B cell (primary cell): ENCODE measurements at regions not wholly inside any gene's neighbourhood (a gene's known extent, or its start where the extent isn't known, plus 50 kb on each side); places are given as distances from the start of the nearest gene placed in this dataset.

Source experiments
- ATAC-seq: fragments of 200-7000 bp; cut with Tn5 transposase; one replicate; pipeline ENCODE4 v1.10.0; 2021; ENCODE audit warnings: low read depth, mild to moderate bottlenecking, moderate number of reproducible peaks, moderate library complexity
- CTCF ChIA-PET: fragments of 350-600 bp; sonication (Branson Sonifier 250); formaldehyde crosslinking; loops from one replicate; lab custom pipeline; 2021; ENCODE audit warnings: antibody characterized with exemption, inconsistent platforms; lab: Charles Lee
- POLR2A ChIA-PET: fragments of 350-600 bp; sonication (Branson Sonifier 250); formaldehyde crosslinking; loops from one replicate; lab custom pipeline; 2021; ENCODE audit warnings: antibody characterized with exemption; lab: Charles Lee
- DNase-seq: peaks from one replicate; pipeline ENCODE4 v3.0.0; 2013
- H2AFZ ChIP-seq: 2 replicates; pipeline ENCODE4 v1.6.1; 2012; ENCODE audit warnings: mild to moderate bottlenecking, low read depth, low read length; ENCODE audit not compliant: insufficient read depth, poor library complexity, severe bottlenecking
- H3K27ac ChIP-seq, 2 donors: 1 replicate in 1 of 2; 2 replicates in 1 of 2; pipeline ENCODE4 v1.5.1; 2012 to 2013; ENCODE audit warnings: low read length in 2 of 2, mild to moderate bottlenecking in 2 of 2, moderate library complexity in 1 of 2
- H3K27me3 ChIP-seq, 4 experiments: fragments of 200-600 bp in 1 of 4; sonication (generic) in 1 of 4; replicated peaks in 1 of 4; 1 replicate in 2 of 4; 2 replicates in 2 of 4; pipeline versions ENCODE4 v1.6.1 to v1.7.0; 2013 to 2016; ENCODE audit warnings: low read length in 3 of 4, mild to moderate bottlenecking in 2 of 4, mixed read lengths in 1 of 4, moderate library complexity in 1 of 4; ENCODE audit not compliant: insufficient read depth in 4 of 4, control insufficient read depth in 3 of 4; ENCODE audit errors: control extremely low read depth in 1 of 4
- H3K36me3 ChIP-seq, 2 experiments: replicated peaks in 1 of 2; 1 replicate in 1 of 2; 2 replicates in 1 of 2; pipeline versions ENCODE4 v1.6.1 to v1.7.1; 2013; ENCODE audit warnings: low read length in 1 of 2; ENCODE audit not compliant: insufficient read depth in 2 of 2, control insufficient read depth in 1 of 2; ENCODE audit errors: control extremely low read depth in 1 of 2, extremely low read depth in 1 of 2
- H3K4me1 ChIP-seq, 2 donors: fragments of 200-600 bp in 1 of 2; sonication (generic) in 1 of 2; 1 replicate in 1 of 2; 2 replicates in 1 of 2; pipeline versions ENCODE4 v1.5.1 to v1.6.1; 2013 to 2017; ENCODE audit warnings: low read length in 2 of 2; ENCODE audit not compliant: control insufficient read depth in 2 of 2, insufficient read depth in 2 of 2
- H3K4me2 ChIP-seq: replicated peaks from 2 replicates; pipeline ENCODE3; 2012; ENCODE audit warnings: mild to moderate bottlenecking, low read depth, low read length; ENCODE audit not compliant: poor library complexity, severe bottlenecking
- H3K4me3 ChIP-seq, 5 experiments: fragments of 200-600 bp in 1 of 5; sonication (generic) in 1 of 5; 1 replicate in 3 of 5; 2 replicates in 2 of 5; pipeline versions ENCODE4 v1.5.1 to v1.7.0; 2011 to 2016; ENCODE audit warnings: low read length in 4 of 5, mild to moderate bottlenecking in 4 of 5, low read depth in 2 of 5, control low read depth in 1 of 5, moderate library complexity in 1 of 5; ENCODE audit not compliant: insufficient read depth in 1 of 5; ENCODE audit errors: control extremely low read depth in 1 of 5, extremely low read depth in 1 of 5
- H3K79me2 ChIP-seq: fragments of 200-600 bp; sonication (generic); one replicate; pipeline ENCODE4 v1.6.0; 2016; ENCODE audit warnings: low read length; ENCODE audit not compliant: control insufficient read depth, insufficient read depth
- H3K9ac ChIP-seq: fragments of 200-600 bp; sonication (generic); 2 replicates; pipeline ENCODE4 v1.6.1; 2017; ENCODE audit warnings: mild to moderate bottlenecking, low read length, moderate library complexity
- H3K9me3 ChIP-seq, 3 donors: one replicate each; pipeline versions ENCODE4 v1.6.1 to v1.7.1; 2013; ENCODE audit warnings: low read length in 2 of 3; ENCODE audit not compliant: control insufficient read depth in 2 of 3, insufficient read depth in 1 of 3; ENCODE audit errors: control extremely low read depth in 1 of 3
- H4K20me1 ChIP-seq: 2 replicates; pipeline ENCODE4 v1.6.0; 2012; ENCODE audit warnings: mild to moderate bottlenecking, low read length; ENCODE audit not compliant: insufficient read depth, control insufficient read depth, poor library complexity, severe bottlenecking
- H3K27ac Mint-ChIP-seq: one replicate; pipeline ENCODE4 v1.8.0; 2021; ENCODE audit warnings: mixed read lengths
- H3K27me3 Mint-ChIP-seq: one replicate; pipeline ENCODE4 v1.8.0; 2021; ENCODE audit warnings: mixed read lengths
- H3K4me1 Mint-ChIP-seq: one replicate; pipeline ENCODE4 v1.8.0; 2021; ENCODE audit warnings: mixed read lengths
- H3K4me3 Mint-ChIP-seq: one replicate; pipeline ENCODE4 v1.8.0; 2021; ENCODE audit warnings: mixed read lengths
- H3K9me3 Mint-ChIP-seq: one replicate; pipeline ENCODE4 v1.8.0; 2022; ENCODE audit warnings: mixed read lengths; ENCODE audit not compliant: insufficient read depth
- CTCF ChIP-seq: fragments of 200-600 bp; IDR thresholded peaks from one replicate; pipeline ENCODE4 v1.8.0; 2022; ENCODE audit warnings: antibody characterized with exemption, mild to moderate bottlenecking
- EZH2 ChIP-seq: IDR thresholded peaks from 2 replicates; pipeline ENCODE4 v1.6.1; 2012; ENCODE audit warnings: borderline replicate concordance, low read depth, mild to moderate bottlenecking, moderate library complexity, low read length; ENCODE audit not compliant: insufficient read depth, poor library complexity, severe bottlenecking
- WGBS: methylation state at CpG from one replicate; pipeline ENCODE4 v1.1.5; 2013; ENCODE audit warnings: missing lambda C conversion rate; ENCODE audit not compliant: insufficient coverage; 5-methylcytosine and 5-hydroxymethylcytosine counted together
- intact Hi-C: fragments of 100-400 bp; cut with micrococcal nuclease; formaldehyde crosslinking; loops from one replicate; pipeline ENCODE4 v1.10.0; 2022

- intact Hi-C loops: no loop called here
- no peaks in the 10 kb centered on the region for H3K4me1 ChIP-seq
- H3K79me2 ChIP-seq: no peaks in the 10 kb centered on the region
- ChIA-PET POLR2A (no interaction called here), CTCF (no interaction called here)
- no peak overlapping the region for H3K4me3 ChIP-seq
- Mint-ChIP-seq H3K4me3 (no peak overlapping the region), H3K4me1 (no peaks in the 10 kb centered on the region), H3K27ac (no peak overlapping the region), H3K9me3 (no peaks in the 10 kb centered on the region), H3K27me3 (peaks cover 28% of the 10 kb centered on the region)
- ATAC-seq (no peak), DNase-seq (no peak)
- WGBS: no CpG with 5 or more reads among the region's 1 CpG
- H2AFZ ChIP-seq: no peak overlapping the region
- H3K27ac ChIP-seq: no peak overlapping the region
- H3K27me3 ChIP-seq: peaks cover 0 to 7% (median 5%) of the 10 kb centered on the region in 4 experiments
- no peak overlapping the region for H3K9ac ChIP-seq
- no peak for TF ChIP-seq EZH2
- TF ChIP-seq CTCF: no peak
- no peaks in the 10 kb centered on the region for H3K36me3 ChIP-seq
- no peaks in the 10 kb centered on the region for H4K20me1 ChIP-seq
- no peaks in the 10 kb centered on the region for H3K9me3 ChIP-seq
- H3K4me2 ChIP-seq: no peak overlapping the region
These were observed 52.5 kb upstream of the SLC25A4 start for GRCh38 chr4:185090592-185090991.

- H3K4me3 Mint-ChIP-seq: no peak overlapping the region
- no peak overlapping the region for H3K27ac ChIP-seq
- H3K4me3 ChIP-seq: no peak overlapping the region
- no peak for TF ChIP-seq EZH2
- no peak for TF ChIP-seq CTCF
- H4K20me1 ChIP-seq: no peaks in the 10 kb centered on the region
- no peak overlapping the region for H3K9ac ChIP-seq
- no peaks in the 10 kb centered on the region for H3K4me1 Mint-ChIP-seq
- H2AFZ ChIP-seq: no peak overlapping the region
- no peak for DNase-seq
- 92% methylated on average over 2 of the region's 6 CpGs for WGBS
- H3K9me3 ChIP-seq: no peaks in the 10 kb centered on the region
- H3K27me3 Mint-ChIP-seq: peaks cover 23% of the 10 kb centered on the region
- no peaks in the 10 kb centered on the region for H3K36me3 ChIP-seq
- H3K4me2 ChIP-seq: no peak overlapping the region
- intact Hi-C loops: no loop called here
- no peaks in the 10 kb centered on the region for H3K79me2 ChIP-seq
- no peaks in the 10 kb centered on the region for H3K4me1 ChIP-seq
- POLR2A ChIA-PET: no interaction called here
- no peaks in the 10 kb centered on the region for H3K9me3 Mint-ChIP-seq
- no peak for ATAC-seq
- peaks cover 0 to 7% (median 5%) of the 10 kb centered on the region in 4 experiments for H3K27me3 ChIP-seq
- no peak overlapping the region for H3K27ac Mint-ChIP-seq
- CTCF ChIA-PET: no interaction called here
These were observed 50.4 kb upstream of the SLC25A4 start for GRCh38 chr4:185092535-185093197.
